ENCODE measurements at regions not wholly inside any gene's neighbourhood (a gene's known extent, or its start where the extent isn't known, plus 50 kb on each side); places are given as distances from the start of the nearest gene placed in this dataset.
"Not testable (repeated sequence)": the region's sequence is repeated elsewhere in the genome, so short reads cannot be mapped to it uniquely, and the experiment has no call there.

GRCh38 chr3:6421666-6422445 is 439.1 kb upstream of the GRM7 start:
- Histone ChIP-seq H3K27me3 (no peaks in the 10 kb centered on the region), H3K36me3 (no peaks in the 10 kb centered on the region), H3K4me3 (ENCODE audit: low read depth, low read length) (no peak overlapping the region), H3K4me1 (no peaks in the 10 kb centered on the region), H3K9me3 (no peaks in the 10 kb centered on the region)
- no peak for TF ChIP-seq CTCF (IDR thresholded peaks at IDR 0.05; ENCODE audit: low read depth, low read length)
- no peak for DNase-seq

DNA sequence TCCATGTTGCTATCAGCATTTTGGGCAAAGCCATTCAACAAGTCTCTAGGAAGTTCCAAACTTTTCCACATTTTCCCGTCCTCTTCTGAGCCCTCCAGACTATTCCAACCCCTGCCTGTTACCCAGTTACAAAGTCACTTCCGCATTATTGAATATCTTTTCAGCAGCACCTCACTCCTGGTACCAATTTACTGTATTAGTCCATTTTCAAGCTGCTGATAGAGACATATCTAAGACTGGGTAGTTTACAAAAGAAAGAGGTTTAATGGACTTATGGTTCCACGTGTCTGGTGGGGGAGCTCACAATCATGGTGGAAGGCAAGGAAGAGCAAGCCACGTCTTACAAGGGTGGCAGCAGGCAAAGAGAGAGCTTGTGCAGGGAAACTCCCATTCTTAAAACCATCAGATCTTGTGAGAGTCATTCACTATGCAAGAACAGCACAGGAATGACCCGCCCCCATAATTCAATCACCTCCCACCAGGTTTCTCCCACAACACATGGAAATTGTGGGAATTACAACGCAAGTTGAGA is 435.6 kb upstream of the GRM7 start:
- TF ChIP-seq CTCF (IDR thresholded peaks at IDR 0.05; ENCODE audit: low read depth, low read length), result no peak
- no peaks in the 10 kb centered on the region for H3K9me3 ChIP-seq
- H3K4me1 ChIP-seq, result no peaks in the 10 kb centered on the region
- no peak overlapping the region for H3K4me3 ChIP-seq (ENCODE audit: low read depth, low read length)
- DNase-seq, result no peak
- H3K36me3 ChIP-seq, result no peaks in the 10 kb centered on the region
- no peaks in the 10 kb centered on the region for H3K27me3 ChIP-seq

DNA sequence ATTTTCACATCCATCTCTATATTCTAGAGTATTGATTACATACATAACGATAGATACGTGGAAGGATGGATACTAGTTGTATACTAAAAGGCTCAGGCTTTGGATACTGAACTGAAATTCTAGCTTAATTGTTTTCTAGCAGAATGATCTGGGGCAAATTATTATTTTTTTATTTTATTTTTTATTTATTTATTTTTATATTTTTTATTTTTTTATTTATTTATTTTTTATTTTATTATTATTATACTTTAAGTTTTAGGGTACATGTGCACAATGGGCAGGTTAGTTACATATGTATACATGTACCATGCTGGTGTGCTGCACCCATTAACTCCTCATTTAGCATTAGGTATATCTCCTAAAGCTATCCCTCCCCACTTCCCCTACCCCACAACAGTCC is 432.6 kb upstream of the GRM7 start:
- DNase-seq; H3K4me1 ChIP-seq; H3K9me3 ChIP-seq; H3K4me3 ChIP-seq (ENCODE audit: low read depth, low read length); H3K27me3 ChIP-seq; H3K36me3 ChIP-seq: not testable (repeated sequence)

- Histone ChIP-seq H3K27me3 (no peaks in the 10 kb centered on the region), H3K4me3 (ENCODE audit: low read depth, low read length) (no peak overlapping the region), H3K36me3 (no peaks in the 10 kb centered on the region), H3K9me3 (no peaks in the 10 kb centered on the region), H3K4me1 (no peaks in the 10 kb centered on the region)
- TF ChIP-seq CTCF (IDR thresholded peaks at IDR 0.05; ENCODE audit: low read depth, low read length), result no peak
- no peak for DNase-seq
These were observed 425.0 kb upstream of the GRM7 start for GRCh38 chr3:6435951-6436350.

GRCh38 chr3:6437631-6438030 is 423.3 kb upstream of the GRM7 start:
- DNase-seq, result no peak
- TF ChIP-seq CTCF (IDR thresholded peaks at IDR 0.05; ENCODE audit: low read depth, low read length), result no peak
- Histone ChIP-seq H3K4me3 (ENCODE audit: low read depth, low read length) (no peak overlapping the region), H3K9me3 (no peaks in the 10 kb centered on the region), H3K36me3 (no peaks in the 10 kb centered on the region), H3K4me1 (no peaks in the 10 kb centered on the region), H3K27me3 (no peaks in the 10 kb centered on the region)

DNA sequence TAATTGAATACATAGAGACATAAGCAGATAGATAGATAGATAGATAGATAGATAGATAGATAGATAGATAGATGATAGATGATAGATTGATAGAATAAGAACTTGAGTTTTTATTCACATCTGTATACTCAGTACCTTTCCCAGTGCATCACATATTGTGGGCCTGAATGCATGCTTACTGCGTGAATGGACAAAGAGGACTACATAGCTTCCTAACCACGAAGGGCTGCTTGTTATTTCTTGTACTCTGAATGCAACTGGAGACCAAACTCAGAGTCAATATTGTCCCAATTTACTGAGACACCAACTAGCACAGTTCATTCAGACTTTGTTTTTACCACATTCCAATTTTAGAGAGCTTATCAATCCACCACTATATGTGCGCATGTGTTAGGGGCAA is 422.9 kb upstream of the GRM7 start:
- H3K36me3 ChIP-seq, result no peaks in the 10 kb centered on the region
- TF ChIP-seq CTCF (IDR thresholded peaks at IDR 0.05; ENCODE audit: low read depth, low read length), result no peak
- H3K4me1 ChIP-seq, result no peaks in the 10 kb centered on the region

More for the DNA sequence above, 422.9 kb upstream of the GRM7 start:
- Histone ChIP-seq H3K4me3 (ENCODE audit: low read depth, low read length) (no peak overlapping the region), H3K9me3 (no peaks in the 10 kb centered on the region), H3K27me3 (no peaks in the 10 kb centered on the region)
- DNase-seq, result no peak
